ENCODE measurements at regions not wholly inside any gene's neighbourhood (a gene's known extent, or its start where the extent isn't known, plus 50 kb on each side); places are given as distances from the start of the nearest gene placed in this dataset.

DNA sequence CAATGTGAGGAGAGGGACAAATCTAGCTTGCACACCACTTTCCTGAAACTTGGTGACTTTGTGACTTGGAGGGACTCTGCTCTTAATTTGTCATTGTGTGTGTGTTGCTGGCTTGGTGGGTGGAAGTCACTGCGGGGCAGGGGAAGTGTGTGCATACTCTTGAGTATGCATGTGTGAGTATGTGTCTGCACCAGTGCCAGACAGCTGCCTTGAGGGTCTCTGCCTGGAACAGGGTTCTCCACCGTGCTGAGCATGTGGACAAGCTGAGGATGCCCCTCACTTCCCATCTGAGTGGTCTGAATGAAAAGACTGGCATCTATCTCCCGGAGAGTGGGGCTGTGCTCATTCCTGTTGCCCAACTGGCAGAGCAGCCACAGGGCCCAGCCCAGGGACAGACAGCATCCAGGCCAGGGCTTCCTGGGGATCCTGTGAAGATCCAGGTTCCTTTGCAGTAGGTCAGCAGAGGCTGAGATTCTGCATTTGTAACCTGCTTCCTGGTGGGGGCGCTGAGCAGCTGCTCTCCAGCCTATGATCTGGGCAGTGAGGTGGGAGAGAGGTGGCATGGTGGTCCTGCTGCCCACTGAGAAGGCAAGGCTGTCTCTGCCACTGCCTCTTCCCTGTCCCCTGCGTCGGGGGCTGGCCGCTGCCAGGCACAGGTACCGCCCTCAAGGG, 138.9 kb upstream of the HAAO start:
- no peak for DNase-seq (ENCODE audit: low read depth)

DNA sequence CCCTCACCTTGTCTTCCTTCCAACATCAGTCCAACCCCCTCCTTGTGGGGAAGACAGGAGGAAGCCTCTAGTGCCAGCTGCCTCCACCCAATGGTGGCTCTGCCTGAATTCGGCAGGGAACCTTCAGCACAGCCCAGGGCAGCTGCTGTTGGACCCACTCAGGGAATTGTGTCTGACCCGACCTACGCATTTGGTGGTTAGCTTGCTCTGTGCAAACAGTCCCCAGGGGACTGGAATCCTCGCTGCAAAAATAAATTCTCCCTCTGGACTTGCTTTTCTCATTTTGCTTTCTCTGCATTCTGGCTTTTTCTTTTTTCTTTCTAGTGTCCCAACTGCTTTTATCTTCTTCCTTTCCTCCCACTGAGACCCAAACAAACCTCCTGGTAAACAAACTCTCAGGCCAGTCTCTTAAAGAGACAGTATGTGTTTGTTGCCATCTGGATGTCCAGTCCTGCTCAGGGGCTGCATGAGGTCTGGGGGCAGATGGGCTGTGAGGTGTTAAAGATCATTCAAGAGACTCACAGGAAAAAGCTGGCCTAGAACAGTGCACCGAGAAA, 137.7 kb upstream of the HAAO start:
- no peak for DNase-seq (ENCODE audit: low read depth)

DNA sequence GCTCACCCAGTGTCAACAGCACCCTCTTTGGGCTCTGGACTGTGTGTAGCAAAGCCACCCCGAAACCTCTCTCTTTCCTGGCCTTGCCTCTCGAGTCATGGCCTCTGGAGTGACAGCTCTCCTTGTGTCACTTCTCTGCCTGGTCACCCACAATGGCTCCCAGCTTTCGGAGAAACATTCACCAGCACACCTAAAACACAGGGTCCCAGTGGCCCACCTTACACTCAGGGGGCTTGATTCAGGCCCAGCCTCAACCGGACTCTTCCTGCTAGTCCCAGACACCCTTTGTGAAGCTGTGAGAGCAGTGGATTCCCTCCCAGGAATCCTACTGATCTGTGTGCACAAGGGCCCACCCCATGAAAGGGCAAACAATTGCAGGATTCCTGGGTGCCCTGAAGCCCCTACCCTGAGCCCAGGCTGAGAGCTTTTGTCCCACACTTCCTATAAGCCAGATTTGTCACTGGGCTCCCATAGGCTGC, 137.2 kb upstream of the HAAO start:
- no peak for DNase-seq (ENCODE audit: low read depth)

DNA sequence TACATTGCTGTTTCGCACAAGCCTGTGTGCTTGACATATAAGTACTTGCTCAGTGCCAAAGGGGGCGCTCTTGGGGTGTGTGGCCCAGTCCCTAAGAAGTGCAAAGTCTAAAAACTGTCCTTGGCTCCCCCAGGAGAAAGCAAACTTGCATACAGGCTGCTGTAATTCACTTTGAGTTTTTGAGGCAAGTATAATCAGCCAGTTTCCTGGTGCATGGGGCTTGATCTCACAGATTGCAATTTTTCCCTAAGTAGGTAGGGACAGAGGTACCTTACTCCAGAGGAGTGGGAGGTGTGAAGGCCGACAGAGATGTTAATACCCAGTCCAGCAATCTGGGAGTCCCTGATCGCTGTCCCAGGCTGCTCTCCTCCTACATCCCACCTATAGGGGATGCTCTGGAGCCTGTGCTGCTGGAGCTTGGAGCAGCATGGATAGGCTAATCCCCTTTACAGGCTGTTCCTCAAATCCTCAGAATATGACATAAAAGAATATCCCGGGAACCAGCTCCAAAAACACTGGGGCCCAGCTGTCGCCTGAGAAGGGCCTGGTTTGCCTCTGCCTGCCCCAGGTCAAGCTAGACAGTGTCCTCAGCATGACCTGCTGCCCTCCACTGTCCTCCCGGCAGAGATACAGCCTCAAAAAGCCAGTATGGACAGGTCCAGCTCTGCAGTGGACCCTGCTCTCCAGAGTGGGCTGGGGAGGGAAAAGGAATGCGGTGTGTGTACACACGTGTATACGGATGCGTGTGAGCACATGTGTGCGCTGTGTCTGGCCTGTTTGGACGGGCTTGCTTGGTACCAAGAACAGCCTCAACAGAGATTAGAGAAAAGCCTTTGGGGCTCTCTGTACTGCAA, 136.5 kb upstream of the HAAO start:
- no peak for DNase-seq (ENCODE audit: low read depth)

DNA sequence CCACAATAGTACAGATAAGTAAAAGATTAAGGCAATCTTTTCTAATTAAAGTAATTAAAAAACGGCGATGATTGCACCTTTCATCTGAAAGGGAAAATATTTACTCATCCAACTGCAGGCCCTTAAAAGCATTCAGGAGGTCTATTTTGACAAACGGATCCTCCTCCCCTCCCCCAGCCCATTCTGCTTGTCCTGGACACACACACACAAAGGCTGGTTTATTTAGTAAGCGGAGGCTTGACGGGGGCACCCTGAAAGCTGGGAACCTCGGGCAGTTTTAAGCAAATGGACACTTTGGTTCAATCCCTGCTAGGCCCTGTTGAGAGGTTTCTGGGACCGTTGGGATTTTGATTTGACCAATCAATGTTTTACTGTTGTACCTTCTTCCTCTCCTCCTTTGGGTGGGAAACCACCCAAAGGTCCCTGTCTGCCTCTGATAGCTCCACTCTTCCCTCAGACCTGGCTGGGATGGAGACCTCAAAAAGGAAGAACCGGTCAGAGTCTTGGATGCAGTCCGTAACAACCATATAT, 135.8 kb upstream of the HAAO start:
- DNase-seq (ENCODE audit: low read depth), result no peak

DNA sequence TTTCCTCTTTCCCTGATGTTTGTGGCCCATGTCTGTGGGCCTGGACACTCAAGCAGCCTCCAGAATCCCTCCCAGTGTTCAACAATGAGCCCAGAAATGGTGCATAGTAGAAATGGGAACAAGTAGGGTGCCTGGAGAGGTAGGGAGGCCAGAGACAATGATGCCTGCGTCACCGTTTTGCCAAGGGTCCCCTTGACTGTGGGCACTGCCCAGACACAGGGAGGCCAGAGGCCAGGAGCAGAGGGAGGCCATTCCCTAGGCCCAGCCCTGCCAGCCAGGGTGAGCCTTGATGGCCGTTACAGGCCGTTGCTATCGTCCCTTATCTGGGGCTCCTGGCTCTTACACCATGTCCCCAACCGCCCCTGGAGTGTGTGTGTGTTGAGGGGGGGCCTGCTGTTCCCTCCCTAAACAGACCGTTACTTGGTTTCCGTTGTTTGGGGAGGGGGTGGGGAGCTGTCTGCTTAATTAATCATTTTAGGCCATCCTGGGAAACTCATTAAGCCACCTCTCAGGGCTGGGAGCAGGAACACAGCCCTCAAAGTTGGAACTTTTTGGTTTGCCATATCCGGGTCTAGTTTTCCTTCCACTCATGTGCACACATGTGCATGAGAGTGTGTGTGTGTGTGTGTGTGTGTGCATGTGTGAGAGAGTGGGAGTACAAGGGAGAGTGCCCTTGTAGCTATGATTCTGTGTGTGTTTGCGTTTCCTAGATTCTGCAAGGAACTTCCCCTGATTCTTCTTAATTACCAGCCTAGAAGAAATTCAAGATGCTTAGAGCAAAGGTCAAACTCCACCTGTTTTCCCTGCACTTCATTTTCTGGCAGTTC, 135.2 kb upstream of the HAAO start:
- DNase-seq (ENCODE audit: low read depth), result no peak

DNA sequence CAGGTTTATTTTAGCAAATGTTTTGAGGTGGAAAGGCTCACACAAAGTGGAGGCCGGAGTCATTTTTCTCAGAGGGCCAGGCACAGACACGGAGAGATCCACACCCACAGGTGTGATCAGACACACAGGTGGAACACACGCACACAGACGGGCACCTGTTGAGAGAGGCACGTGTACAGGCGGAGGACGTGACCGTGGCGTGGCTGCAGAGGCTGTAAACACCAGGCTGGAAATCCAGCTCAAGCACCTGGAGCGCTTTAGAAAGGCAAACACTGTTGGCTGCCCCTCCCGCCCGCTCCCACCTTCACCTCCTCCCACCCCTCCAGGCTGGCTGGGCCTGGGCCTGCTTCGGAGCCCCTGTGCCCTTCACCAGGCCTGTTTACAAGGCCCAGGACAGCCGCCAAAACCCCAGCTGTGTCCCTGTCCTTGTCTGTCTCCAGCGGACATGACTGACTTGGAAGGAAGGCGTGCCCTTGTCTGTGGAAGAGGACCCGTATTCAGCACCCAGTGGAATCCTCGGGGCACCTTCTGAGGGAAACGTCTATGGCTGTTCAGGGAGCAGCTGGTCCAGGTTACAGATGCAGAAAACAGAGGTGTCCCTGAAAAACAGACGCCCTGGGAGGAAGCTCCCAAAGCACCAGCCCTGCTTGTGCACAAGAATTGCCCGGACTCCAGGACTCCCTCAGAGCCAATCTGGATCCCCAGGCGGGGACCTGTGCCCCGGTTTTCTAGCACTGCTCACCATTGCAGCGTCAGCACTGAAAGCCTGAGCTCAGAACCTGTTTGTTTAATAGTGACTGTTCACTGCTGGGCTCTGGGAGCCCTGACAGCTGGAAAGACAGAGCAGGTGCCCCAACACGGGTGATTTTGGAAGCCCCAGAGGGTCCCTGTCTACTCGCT, 134.3 kb upstream of the HAAO start:
- no peak for DNase-seq (ENCODE audit: low read depth)

DNA sequence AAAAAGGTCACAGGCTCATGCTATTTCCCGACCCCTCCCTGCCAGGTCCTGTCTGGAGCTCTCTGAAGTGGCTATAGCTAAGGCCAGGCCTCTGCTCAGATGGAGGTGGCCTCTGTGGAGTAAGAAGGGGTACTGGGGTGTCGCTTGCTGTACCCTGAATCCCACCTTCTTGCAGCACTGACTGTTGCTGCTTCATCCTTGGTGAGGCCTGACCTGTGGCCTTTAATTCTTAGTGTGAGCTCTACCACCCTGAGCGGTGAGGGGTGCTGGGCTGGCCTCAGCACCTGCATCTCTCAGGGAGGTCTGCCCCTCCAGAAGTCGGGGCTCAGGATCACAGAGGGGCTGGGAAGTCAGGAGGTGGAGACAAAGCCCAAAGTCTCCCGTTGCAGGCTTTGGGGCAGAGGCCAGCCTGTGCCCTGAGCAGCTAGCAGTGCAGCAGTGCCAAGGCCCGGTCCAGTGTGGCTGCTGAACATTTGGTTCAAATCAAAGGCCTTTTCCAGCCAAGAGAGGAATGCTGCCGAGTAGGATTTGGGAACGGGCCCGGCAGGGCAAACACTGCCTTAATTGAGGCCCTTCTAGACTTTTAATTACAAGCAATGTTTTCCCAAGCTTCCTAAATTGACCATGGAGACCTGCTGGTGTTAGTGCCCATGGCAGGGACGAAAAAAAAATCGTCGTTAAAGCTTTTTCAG, 133.5 kb upstream of the HAAO start:
- DNase-seq (ENCODE audit: low read depth), result no peak

DNA sequence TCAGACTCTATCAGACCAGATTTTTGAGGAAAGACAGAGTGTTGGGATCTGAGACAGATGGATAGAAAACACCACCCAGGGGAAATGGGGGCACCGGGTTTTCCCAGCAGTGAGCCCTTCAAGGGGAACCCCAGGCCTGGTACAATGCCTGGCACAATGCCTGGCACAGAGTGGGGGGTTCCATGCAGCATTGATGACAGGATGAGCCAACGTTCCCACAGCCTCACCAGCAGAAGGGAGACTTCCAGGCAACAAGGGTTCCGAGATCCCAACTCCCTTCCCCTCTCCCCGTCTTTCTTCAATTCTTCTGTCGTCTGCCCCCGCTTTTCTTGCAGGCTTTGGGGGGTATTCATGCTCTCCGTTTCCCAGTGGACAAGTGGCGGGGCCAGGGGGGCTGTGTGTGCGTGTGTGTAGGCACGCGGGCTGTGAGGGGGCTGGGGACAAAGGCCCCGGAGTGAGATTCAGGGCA, 132.1 kb upstream of the HAAO start:
- DNase-seq (ENCODE audit: low read depth), result no peak

DNA sequence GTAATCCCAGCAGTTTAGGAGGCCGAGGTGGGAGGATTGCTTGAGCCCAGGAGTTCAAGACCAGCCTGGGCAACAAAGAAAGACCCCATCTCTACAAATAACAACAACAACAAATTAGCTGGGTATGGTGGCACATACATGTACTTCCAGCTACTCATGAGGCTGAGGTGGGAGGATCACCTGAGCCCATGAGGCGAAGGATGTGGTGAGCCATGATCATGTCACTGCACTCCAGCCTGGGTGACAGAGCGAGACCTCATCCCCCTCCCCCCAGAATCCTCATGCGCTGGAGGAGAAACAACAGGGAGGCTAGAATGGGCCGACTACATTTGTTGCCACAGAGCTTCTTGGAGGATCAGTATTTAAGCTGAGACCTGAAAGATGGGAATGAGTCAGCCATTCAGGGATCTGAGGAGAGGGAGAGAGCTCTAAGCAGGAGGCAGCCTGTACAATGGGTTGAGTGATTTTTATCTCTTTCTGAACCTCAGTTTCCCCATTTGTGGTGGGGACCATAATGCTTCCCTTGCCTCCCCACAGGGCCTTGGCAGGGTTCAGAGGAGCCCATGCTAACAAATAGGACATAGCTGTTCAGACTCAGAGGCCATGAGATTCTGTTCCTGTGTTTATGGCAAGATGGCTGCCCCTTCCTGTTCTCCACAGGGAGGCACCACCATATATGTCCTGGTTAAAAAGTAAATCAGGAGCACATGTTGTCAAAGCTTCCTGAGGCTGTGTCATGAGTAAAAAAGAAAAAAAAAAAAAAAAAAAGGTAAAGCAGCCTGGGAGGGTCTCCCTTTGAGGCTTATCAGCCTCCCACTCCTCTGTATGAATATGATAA, 131.4 kb upstream of the HAAO start:
- DNase-seq (ENCODE audit: low read depth), result no peak

DNA sequence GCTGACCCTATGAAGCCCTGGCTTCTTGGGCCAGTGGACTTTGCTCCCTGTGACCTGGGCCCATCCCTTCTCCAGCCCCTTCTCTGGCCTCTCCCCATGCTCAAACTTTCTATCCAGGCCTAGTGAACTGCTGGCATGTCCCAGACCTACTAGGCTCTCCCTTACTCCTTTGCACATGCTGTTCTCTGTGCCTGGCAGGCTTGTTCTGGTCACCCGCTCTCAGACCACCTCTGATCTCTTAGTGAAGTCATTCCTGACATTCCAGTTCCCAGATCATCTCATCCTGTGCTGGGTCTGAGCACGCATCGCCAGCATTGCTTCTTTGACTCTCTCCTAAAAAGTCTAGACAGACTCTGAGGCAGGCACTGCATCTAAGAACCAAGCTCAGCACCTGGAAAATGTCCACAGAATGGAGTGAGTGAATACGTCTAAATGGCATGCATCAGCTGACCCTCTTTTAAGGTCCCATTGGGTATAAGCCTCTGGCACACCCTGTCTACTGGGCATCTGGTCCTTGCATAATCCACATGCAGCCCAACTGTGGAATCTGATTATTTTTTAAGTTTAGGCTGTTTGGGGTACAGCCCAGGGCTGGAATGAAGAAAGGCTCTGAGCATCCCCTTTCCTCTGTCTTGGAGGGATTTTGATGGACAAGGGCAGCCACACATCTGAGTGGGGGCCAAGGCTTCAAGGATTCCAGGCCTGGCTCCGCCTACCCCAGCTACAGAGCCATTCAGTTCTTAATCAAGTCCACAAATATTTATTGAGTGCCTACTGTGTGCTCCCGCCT, 130.6 kb upstream of the HAAO start:
- DNase-seq (ENCODE audit: low read depth), result no peak

DNA sequence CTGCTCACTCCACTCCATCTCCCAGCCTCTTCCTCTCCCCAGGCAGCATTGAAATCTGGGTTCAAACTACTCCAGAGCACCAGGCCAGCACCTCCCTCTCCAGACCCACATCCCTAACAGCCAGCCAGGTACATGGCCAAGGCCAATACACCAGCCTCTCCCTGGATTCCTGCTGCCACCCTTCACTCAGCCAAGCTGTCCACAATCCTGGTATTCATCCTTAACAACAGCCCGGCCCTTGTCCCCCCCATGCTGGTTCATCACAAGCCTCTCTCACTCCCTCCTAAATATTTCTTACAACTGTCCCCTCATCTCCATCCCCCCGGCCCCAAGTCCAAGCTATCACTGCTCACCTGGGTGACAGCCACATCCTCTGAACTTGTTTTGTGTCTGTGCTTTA, 129.9 kb upstream of the HAAO start:
- no peak for DNase-seq (ENCODE audit: low read depth)

DNA sequence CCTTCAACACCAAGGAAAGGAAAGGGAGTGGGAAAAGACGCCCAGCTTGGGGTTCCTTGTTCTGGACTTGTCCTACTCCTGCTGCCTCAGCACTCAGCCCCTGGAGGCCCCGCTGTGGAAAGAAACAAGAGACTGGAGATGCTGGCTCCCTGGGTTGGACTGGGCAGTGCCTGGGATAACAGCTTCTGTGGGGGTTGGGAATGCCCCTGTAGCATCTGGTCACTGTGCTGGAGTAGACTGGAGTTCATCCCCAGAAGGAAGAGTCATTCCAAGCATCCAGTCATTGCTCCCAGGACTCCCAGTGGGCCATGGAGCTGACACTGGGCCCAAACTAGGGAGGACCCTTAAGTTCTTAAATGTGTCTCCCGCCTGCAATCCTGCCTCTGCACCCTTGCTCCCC, 129.3 kb upstream of the HAAO start:
- no peak for DNase-seq (ENCODE audit: low read depth)

DNA sequence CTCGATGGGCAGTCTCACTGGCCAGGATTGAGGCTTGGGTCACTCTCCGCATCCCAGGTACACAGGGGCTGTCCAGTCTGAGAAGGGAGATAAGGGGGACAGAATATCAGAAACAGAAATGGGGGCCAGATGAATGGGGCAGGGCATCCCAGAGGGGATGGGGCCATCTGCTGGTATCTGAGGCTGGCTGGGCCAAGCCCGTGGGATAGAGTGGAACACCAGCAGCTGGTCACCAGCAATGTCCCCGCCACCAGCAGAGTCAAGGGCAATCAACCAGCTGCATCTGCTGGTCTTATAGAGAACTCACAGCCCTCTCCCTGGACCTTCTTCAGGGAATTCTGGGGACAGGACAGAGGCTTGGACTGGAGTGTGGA, 128.8 kb upstream of the HAAO start:
- DNase-seq (ENCODE audit: low read depth), result no peak

DNA sequence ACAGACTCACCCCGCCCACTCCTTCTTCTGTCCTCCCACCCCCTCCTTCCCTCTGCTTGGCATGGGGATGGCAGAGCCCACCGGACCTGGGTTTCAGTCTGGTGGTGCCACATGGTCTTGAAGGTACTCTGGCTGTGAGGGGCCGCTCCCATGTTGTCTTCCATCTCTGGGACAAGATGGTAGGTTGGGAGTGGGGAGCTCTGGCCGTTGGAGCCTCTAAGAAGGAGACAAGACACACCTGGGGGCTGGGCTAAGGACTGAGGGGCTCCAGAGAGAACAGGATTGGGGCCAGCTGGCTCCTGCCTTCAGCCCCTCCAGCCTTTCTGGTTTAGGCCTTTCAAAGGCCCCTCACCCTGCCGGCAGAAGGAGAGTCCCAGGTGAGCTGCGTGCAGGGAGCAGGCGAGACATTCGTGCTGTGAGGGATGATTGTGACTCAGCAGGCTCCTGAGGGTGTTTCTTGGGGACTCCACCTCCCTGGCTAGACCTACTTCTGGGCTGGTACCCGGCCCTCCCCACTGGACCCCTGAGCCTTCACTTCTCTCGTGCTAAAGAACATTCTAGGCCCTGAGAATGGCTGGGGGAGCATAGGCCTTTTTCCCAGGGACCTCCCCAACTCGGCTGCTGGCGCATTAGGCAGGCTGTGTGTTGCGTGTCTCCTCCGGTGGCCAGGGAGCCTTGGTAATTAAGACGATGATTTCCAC, 128.2 kb upstream of the HAAO start:
- no peak for DNase-seq (ENCODE audit: low read depth)

DNA sequence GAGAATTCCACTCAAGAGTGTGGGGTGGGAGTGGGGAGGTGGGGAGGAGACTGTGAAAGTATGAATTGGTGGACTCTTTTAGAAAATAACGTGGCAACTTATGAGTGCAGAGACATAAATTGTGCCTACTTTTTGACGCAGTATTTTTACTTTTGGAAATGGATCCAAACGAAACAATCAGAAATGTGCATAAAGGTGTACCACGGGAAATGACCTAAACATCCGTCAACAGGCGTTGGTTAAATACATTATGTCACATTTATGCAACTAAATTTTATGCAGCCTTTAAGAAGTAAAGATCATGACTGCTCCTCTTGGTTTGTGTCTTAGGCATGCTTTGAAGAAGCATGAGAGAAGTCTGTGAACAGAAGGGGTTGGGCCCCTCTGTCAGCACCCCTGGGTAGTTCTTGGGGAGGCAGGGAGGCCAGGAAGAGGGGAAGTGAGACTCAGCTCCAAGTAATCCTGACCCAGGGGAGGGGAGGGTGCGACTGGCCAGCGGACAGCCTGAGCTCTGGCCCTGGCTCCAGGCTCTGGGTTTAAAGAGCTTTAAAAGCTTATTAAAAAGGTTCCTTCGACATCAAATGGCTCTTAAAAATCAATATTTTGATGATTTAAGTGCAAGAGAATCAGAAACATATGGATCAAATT, 126.4 kb upstream of the HAAO start:
- DNase-seq (ENCODE audit: low read depth), result no peak

DNA sequence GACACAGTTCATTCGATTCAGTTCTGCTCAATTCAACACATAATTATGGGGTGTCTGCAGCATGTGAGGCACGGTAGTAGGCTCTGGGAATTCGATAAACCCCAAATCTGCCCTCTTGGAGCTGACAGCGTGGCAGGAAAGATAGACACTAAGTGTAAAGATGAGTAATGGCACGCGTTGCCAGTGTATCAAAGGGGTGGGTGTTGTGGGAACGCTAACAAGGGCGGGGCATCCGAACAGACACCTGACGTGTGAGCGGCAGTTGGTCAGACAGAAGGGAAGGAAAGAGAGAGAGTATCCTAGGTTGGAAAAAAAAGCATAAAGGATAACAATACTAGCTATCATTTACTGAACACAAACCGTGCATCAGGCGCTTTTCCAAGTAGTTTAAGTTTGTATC, 125.7 kb upstream of the HAAO start:
- no peak for DNase-seq (ENCODE audit: low read depth)
